Fibroblast of villous mesenchyme (primary cell): ENCODE measurements at regions not wholly inside any gene's neighbourhood (a gene's known extent, or its start where the extent isn't known, plus 50 kb on each side); places are given as distances from the start of the nearest gene placed in this dataset.

Experiments
- DNase-seq: peaks from one replicate; pipeline ENCODE4 v3.0.0-alpha.2; 2010; ENCODE audit warnings: low read depth
- H3K4me3 ChIP-seq: 2 replicates; pipeline ENCODE4 v1.5.1; 2011; ENCODE audit warnings: low read depth, mild to moderate bottlenecking, low read length
- TF ChIP-seq, protein P1 (sequence below): IDR thresholded peaks from 2 replicates; pipeline ENCODE4 v1.5.1; 2012; ENCODE audit warnings: low read depth, mild to moderate bottlenecking, low read length; ENCODE audit not compliant: insufficient read depth

DNA sequence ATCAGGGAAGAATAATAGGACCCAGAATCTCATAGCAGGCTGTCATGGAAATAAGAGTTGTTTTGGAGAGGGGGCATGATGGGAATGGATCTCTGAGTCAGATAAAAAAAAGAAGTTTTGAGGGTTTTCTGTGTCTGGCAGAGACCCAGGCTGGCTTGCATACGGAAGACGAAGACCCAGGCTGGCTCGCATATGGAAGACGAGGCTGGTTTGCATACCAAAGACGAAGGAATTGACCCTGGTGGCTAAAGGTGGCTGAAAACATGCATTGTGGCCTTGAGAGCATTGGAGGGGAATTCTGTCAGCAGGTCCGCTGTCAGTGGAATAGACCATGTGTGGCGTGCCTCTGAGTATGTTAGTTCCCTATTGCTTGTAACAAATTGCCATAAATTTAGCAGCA is 335.1 kb downstream of the BTBD3 start:
- peak; percentile 28 for DNase-seq
- H3K4me3 ChIP-seq: no peak overlapping the region
- TF ChIP-seq, protein P1, sequence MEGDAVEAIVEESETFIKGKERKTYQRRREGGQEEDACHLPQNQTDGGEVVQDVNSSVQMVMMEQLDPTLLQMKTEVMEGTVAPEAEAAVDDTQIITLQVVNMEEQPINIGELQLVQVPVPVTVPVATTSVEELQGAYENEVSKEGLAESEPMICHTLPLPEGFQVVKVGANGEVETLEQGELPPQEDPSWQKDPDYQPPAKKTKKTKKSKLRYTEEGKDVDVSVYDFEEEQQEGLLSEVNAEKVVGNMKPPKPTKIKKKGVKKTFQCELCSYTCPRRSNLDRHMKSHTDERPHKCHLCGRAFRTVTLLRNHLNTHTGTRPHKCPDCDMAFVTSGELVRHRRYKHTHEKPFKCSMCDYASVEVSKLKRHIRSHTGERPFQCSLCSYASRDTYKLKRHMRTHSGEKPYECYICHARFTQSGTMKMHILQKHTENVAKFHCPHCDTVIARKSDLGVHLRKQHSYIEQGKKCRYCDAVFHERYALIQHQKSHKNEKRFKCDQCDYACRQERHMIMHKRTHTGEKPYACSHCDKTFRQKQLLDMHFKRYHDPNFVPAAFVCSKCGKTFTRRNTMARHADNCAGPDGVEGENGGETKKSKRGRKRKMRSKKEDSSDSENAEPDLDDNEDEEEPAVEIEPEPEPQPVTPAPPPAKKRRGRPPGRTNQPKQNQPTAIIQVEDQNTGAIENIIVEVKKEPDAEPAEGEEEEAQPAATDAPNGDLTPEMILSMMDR: no peak

DNA sequence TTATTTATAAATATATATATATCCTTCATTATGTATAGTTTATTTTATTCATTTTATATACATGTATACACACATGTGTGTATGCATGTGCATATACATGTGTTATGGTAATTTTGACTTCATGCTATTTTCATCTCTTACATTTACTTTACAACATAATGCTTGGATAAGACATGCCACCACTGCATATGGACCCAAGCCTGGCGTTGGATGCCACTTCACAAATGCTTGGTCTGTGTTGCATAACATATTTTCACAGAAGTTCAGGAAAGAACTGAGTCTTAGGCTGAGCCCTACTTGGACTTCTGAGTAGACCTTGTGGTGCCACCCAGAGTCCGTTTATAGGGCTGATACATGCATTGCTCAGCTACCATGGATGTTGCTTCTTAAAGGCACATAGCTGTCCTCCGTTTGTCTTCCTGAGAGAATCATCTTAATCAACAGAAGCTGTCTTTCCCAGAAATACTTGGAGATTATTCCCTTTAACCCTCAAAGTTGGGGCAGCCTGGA is 337.8 kb downstream of the BTBD3 start:
- TF ChIP-seq, protein P1: no peak
- H3K4me3 ChIP-seq: no peak overlapping the region
- DNase-seq: no peak

DNA sequence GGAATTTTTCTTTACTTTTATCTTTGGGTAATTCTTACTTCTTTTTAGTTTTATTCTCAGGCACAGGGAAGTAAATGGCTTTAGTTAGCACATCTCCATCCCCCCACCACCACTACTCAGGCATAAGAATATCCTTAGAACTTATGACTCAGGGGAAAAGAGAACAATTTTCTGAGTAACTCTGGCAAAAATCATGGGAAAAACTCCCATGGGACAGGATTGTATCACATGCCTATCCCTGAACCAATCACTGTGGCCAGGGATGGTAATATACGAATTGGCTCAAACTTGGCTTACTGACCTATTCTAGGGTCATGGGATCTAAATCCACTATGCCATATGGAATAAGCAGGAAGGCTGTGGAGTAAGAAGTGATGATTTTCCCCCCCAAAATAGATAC is 339.1 kb downstream of the BTBD3 start:
- TF ChIP-seq, protein P1: no peak
- no peak overlapping the region for H3K4me3 ChIP-seq
- no peak for DNase-seq

DNA sequence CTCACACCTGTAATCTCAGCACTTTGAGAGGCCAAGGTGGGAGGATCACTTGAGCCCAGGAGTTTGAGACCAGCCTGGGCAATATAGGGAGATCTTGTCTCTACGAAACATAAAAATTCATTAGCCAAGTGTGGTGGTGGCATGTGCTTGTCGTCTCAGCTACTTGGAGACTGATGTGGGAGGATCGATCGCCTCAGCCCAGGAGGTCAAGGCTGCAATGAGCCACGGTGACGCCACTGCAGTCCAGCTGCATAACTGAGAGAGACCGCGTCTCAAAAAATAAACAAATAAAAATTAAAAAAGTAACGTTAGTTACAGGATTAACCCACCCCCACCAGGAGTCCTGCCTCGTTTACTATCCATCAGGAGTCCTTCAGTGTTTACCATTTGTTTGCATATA is 345.1 kb downstream of the BTBD3 start:
- TF ChIP-seq, protein P1: no peak
- H3K4me3 ChIP-seq: no peak overlapping the region
- DNase-seq: peak; percentile 2

DNA sequence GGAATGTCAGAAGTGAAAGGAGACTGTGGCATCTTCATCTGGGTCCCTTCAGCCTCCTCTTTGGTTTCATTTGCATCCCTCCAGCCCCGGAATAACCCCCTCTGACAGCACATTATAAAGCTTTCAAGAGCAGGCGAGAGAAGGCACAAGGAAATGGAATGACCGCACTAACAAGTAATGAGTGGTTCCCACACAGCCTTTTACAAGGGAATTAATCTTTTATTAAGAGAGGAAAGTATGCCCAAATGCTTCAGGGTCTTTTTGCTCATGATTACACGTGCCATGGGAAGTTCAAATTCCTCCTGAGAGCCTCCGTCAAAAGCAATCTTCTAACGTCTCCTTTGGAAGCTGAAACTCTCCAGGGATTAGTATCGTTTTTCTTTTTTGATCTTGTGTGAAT is 347.0 kb downstream of the BTBD3 start:
- no peak for DNase-seq
- no peak overlapping the region for H3K4me3 ChIP-seq
- TF ChIP-seq, protein P1: no peak

DNA sequence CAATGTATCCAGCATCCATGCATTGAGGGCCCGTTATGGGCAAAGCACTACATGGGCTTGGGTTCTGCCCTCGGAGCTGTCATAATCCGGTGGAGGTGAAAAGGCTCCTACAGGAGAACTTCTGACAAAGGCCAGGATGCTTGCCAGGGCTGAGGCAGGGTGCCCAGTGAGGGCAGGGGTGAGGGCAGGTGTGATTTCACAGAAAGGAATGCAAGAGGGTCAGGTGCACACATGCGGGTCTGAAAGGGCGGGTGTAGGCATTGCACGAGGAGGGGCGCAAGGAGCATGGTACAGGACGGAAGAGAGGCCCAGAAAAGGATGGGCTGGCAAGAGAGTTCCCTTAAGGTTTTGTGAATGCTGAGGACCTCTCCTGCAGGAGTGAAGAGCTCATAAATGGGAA is 348.0 kb downstream of the BTBD3 start:
- no peak overlapping the region for H3K4me3 ChIP-seq
- no peak for DNase-seq
- TF ChIP-seq, protein P1: no peak

DNA sequence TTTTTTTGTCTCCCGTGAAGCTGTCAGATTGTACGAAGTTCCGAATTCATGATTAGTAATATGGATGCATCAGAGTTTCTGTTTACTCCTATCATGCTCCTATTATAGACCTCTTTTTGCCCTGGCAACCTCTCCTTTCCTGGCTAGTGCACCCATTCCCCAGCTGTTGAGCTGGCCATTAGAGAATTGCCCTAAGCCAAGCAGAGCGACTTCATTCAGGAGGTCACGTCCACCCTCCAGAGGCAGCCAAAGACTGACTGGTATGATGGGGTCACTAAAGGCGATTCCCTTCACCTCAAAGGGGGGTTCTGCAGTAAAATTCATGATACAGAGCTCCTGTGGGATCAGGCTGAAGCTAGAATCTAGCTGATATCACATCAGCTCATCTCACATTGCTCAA is 351.9 kb downstream of the BTBD3 start:
- H3K4me3 ChIP-seq: no peak overlapping the region
- TF ChIP-seq, protein P1: no peak
- no peak for DNase-seq
